ENCODE measurements at regions not wholly inside any gene's neighbourhood (a gene's known extent, or its start where the extent isn't known, plus 50 kb on each side); places are given as distances from the start of the nearest gene placed in this dataset.

GRCh38 chr3:101050866-101051265 lies 57.6 kb upstream of the ABI3BP start:
- H3K4me1 Mint-ChIP-seq (ENCODE audit: low read depth) = no peaks in the 10 kb centered on the region
- no peaks in the 10 kb centered on the region for H3K27me3 Mint-ChIP-seq (ENCODE audit: low read depth)
- H3K9me3 Mint-ChIP-seq = no peaks in the 10 kb centered on the region
- H3K4me3 Mint-ChIP-seq = no peak overlapping the region
- ATAC-seq (no peak), DNase-seq (no peak)
- H3K36me3 Mint-ChIP-seq (ENCODE audit: insufficient read depth) = no peaks in the 10 kb centered on the region

GRCh38 chr3:101050046-101050445 lies 56.8 kb upstream of the ABI3BP start:
- H3K36me3 Mint-ChIP-seq (ENCODE audit: insufficient read depth) = no peaks in the 10 kb centered on the region
- no peak for DNase-seq
- no peak overlapping the region for H3K4me3 Mint-ChIP-seq
- no peak for ATAC-seq
- no peaks in the 10 kb centered on the region for H3K4me1 Mint-ChIP-seq (ENCODE audit: low read depth)
- no peaks in the 10 kb centered on the region for H3K9me3 Mint-ChIP-seq
- peaks cover 2% of the 10 kb centered on the region for H3K27me3 Mint-ChIP-seq (ENCODE audit: low read depth)

GRCh38 chr3:101049532-101049931 lies 56.3 kb upstream of the ABI3BP start:
- ATAC-seq (no peak), DNase-seq (no peak)
- no peaks in the 10 kb centered on the region for H3K36me3 Mint-ChIP-seq (ENCODE audit: insufficient read depth)
- peaks cover 3% of the 10 kb centered on the region for H3K27me3 Mint-ChIP-seq (ENCODE audit: low read depth)
- no peak overlapping the region for H3K4me3 Mint-ChIP-seq
- H3K4me1 Mint-ChIP-seq (ENCODE audit: low read depth) = no peaks in the 10 kb centered on the region
- no peaks in the 10 kb centered on the region for H3K9me3 Mint-ChIP-seq

GRCh38 chr3:101043687-101044078 lies 50.5 kb upstream of the ABI3BP start:
- H3K36me3 Mint-ChIP-seq (ENCODE audit: insufficient read depth) = no peaks in the 10 kb centered on the region
- no peaks in the 10 kb centered on the region for H3K9me3 Mint-ChIP-seq
- no peaks in the 10 kb centered on the region for H3K4me1 Mint-ChIP-seq (ENCODE audit: low read depth)
- H3K4me3 Mint-ChIP-seq = no peak overlapping the region
- H3K27me3 Mint-ChIP-seq (ENCODE audit: low read depth) = peaks cover 11% of the 10 kb centered on the region
- ATAC-seq = no peak
- no peak for DNase-seq

GRCh38 chr3:101042996-101043686 lies 49.9 kb upstream of the ABI3BP start:
- Mint-ChIP-seq H3K9me3 (no peaks in the 10 kb centered on the region), H3K36me3 (ENCODE audit: insufficient read depth) (no peaks in the 10 kb centered on the region), H3K4me1 (ENCODE audit: low read depth) (peaks cover 2% of the 10 kb centered on the region), H3K27me3 (ENCODE audit: low read depth) (peaks cover 11% of the 10 kb centered on the region), H3K4me3 (no peak overlapping the region)
- DNase-seq (no peak), ATAC-seq (no peak)

All from activated T-cell treated with anti-CD3 and anti-CD28 coated beads, Interleukin-2, amount 50 U/mL, for 4 hours (primary cell).